ENCODE measurements at regions not wholly inside any gene's neighbourhood (a gene's known extent, or its start where the extent isn't known, plus 50 kb on each side); places are given as distances from the start of the nearest gene placed in this dataset.
A peak's percentile ranks its signal among the peaks of the same experiment; 100 is the strongest.

DNA sequence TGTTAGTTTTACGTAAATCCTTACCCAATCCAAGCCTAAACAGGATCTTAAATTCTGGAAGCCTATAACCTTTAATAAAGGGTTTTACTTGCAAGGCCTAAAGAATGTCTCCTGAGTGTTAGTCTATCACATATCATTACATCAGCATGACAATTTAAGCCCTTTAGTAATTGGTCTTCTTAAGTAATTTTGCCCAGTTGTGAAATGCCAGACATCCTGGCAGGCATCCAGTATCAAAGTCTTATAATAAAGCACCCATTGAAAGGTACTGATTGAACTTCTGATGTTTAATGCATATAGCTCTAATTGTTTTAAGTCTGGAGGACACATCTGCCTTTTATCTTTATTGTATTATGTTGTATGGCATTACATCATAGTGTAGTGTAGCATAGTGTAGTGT is 1078.9 kb downstream of the SLITRK1 start:
- H2AFZ ChIP-seq (ENCODE audit: low read length, unreplicated experiment) = no peak overlapping the region
- H3K79me2 ChIP-seq (ENCODE audit: control insufficient read depth, insufficient read depth, low read length, unreplicated experiment) = no peaks in the 10 kb centered on the region
- H3K27ac ChIP-seq (ENCODE audit: low read depth, low read length) = no peak overlapping the region
- H3K4me1 ChIP-seq (ENCODE audit: control insufficient read depth, insufficient read depth, low read length, unreplicated experiment) = no peaks in the 10 kb centered on the region
- no peak overlapping the region for H3K4me3 ChIP-seq (ENCODE audit: low read depth, low read length)
- H3K36me3 ChIP-seq (ENCODE audit: insufficient read depth, low read length) = no peaks in the 10 kb centered on the region
- H3K27me3 ChIP-seq (ENCODE audit: insufficient read depth, low read length) = no peaks in the 10 kb centered on the region

DNA sequence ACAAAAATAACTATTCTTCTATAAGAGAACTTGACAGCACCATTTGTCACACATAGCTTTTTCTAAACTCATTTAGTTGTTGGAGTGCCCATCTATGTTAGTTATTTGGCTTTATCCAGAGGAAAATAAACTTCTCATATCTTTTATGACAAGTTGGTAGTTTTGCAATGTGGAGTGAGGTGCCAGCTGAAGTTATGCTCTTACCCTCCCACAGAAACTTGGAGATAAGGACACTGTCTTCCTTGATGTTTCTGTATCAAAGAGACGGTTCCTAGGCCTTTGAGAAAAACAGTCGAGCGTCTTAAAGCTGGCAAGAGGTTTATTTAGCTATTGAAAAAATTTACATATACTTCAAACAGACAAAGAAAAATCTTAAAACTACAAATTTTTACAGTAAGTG is 1079.7 kb downstream of the SLITRK1 start:
- Histone ChIP-seq H3K27ac (ENCODE audit: low read depth, low read length) (no peak overlapping the region), H3K27me3 (ENCODE audit: insufficient read depth, low read length) (no peaks in the 10 kb centered on the region), H3K79me2 (ENCODE audit: control insufficient read depth, insufficient read depth, low read length, unreplicated experiment) (no peaks in the 10 kb centered on the region), H3K4me1 (ENCODE audit: control insufficient read depth, insufficient read depth, low read length, unreplicated experiment) (no peaks in the 10 kb centered on the region), H3K36me3 (ENCODE audit: insufficient read depth, low read length) (no peaks in the 10 kb centered on the region), H2AFZ (ENCODE audit: low read length, unreplicated experiment) (no peak overlapping the region), H3K4me3 (ENCODE audit: low read depth, low read length) (no peak overlapping the region)

DNA sequence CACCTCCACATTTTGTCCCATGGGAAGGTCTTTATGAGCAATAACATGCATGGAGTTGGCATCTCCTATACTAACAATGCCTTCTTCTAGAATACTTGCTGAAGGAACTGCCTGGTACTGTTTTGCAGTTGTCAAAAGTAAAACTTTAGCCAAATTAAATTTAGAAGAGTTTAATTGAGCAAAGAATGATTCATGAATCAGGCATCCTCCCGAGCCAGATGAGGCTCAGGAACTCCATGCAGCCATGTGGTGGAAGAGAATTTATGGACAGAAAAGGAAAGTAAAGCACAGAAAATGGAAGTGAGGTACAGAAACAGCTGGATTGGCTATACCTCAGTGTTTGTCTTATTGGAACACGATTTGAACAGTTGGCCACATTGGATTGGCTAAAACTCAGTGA is 1081.9 kb downstream of the SLITRK1 start:
- Histone ChIP-seq H3K4me1 (ENCODE audit: control insufficient read depth, insufficient read depth, low read length, unreplicated experiment) (no peaks in the 10 kb centered on the region), H3K4me3 (ENCODE audit: low read depth, low read length) (no peak overlapping the region), H3K27me3 (ENCODE audit: insufficient read depth, low read length) (no peaks in the 10 kb centered on the region), H3K36me3 (ENCODE audit: insufficient read depth, low read length) (no peaks in the 10 kb centered on the region), H2AFZ (ENCODE audit: low read length, unreplicated experiment) (no peak overlapping the region), H3K27ac (ENCODE audit: low read depth, low read length) (no peak overlapping the region), H3K79me2 (ENCODE audit: control insufficient read depth, insufficient read depth, low read length, unreplicated experiment) (no peaks in the 10 kb centered on the region)

DNA sequence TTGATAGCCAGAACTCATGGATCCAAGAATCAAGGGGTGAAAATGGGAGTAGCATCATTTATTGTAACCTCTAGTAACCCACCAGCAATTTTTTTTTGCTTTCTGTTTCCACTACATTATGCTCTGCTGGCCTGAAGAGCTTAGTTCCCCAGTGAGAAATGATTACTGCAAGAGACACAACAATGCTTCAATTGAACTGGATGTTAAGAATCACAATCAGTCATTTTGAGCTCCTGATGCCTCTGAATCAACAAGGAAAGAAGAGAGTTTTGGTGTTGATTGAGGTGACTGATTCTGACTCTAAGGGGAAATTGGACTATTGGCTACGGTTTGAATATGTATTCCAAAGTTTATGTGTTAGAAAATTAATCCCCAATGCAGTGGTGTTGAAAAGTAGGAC is 1084.4 kb downstream of the SLITRK1 start:
- Histone ChIP-seq H3K4me1 (ENCODE audit: control insufficient read depth, insufficient read depth, low read length, unreplicated experiment) (no peaks in the 10 kb centered on the region), H3K4me3 (ENCODE audit: low read depth, low read length) (no peak overlapping the region), H3K79me2 (ENCODE audit: control insufficient read depth, insufficient read depth, low read length, unreplicated experiment) (no peaks in the 10 kb centered on the region), H3K27me3 (ENCODE audit: insufficient read depth, low read length) (no peaks in the 10 kb centered on the region), H3K27ac (ENCODE audit: low read depth, low read length) (no peak overlapping the region), H2AFZ (ENCODE audit: low read length, unreplicated experiment) (peak overlapping the region; percentile 59), H3K36me3 (ENCODE audit: insufficient read depth, low read length) (no peaks in the 10 kb centered on the region)

DNA sequence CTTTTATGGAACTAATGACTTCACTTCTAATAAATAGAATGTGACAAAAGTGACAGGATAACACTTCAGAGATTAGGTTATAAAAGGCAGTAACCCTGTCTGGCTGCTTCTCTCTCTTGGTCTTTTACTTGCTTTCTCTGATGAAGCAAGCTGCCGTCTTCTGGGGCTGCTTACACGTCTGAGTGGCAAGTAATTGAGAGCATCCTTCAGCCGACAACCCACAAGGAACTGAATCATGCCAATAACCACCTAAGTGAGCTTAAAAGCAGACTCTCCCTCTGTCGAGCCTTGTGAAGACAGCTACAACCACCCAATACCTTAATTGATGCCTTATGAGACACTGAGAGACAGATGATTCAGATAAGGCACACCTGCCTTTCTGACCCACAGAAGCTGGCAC is 1091.2 kb downstream of the SLITRK1 start:
- no peak overlapping the region for H3K27ac ChIP-seq (ENCODE audit: low read depth, low read length)
- H3K79me2 ChIP-seq (ENCODE audit: control insufficient read depth, insufficient read depth, low read length, unreplicated experiment) = no peaks in the 10 kb centered on the region
- H3K4me3 ChIP-seq (ENCODE audit: low read depth, low read length) = no peak overlapping the region
- H3K4me1 ChIP-seq (ENCODE audit: control insufficient read depth, insufficient read depth, low read length, unreplicated experiment) = no peaks in the 10 kb centered on the region
- no peaks in the 10 kb centered on the region for H3K36me3 ChIP-seq (ENCODE audit: insufficient read depth, low read length)
- no peaks in the 10 kb centered on the region for H3K27me3 ChIP-seq (ENCODE audit: insufficient read depth, low read length)
- no peak overlapping the region for H2AFZ ChIP-seq (ENCODE audit: low read length, unreplicated experiment)

DNA sequence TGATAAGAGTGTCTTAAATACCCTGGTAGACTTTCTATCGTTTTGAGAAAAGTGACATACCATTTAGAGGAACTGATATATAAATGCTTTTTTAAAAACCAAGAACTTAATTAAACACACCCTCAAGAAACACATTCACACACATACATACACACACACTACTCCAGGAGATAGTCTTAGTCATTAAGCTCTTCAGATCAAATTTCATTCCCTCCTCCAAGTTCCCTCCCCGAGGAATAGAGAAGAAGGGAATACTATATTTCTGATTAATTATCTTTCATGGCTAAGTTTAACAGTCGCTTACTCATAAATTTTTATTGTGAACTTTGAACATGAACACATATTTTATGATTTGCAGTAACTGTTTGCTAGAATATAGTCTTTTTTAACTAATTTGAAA is 1109.5 kb downstream of the SLITRK1 start:
- Histone ChIP-seq H3K4me3 (ENCODE audit: low read depth, low read length) (no peak overlapping the region), H3K79me2 (ENCODE audit: control insufficient read depth, insufficient read depth, low read length, unreplicated experiment) (no peaks in the 10 kb centered on the region), H2AFZ (ENCODE audit: low read length, unreplicated experiment) (no peak overlapping the region), H3K36me3 (ENCODE audit: insufficient read depth, low read length) (no peaks in the 10 kb centered on the region), H3K4me1 (ENCODE audit: control insufficient read depth, insufficient read depth, low read length, unreplicated experiment) (no peaks in the 10 kb centered on the region), H3K27ac (ENCODE audit: low read depth, low read length) (no peak overlapping the region), H3K27me3 (ENCODE audit: insufficient read depth, low read length) (no peaks in the 10 kb centered on the region)

DNA sequence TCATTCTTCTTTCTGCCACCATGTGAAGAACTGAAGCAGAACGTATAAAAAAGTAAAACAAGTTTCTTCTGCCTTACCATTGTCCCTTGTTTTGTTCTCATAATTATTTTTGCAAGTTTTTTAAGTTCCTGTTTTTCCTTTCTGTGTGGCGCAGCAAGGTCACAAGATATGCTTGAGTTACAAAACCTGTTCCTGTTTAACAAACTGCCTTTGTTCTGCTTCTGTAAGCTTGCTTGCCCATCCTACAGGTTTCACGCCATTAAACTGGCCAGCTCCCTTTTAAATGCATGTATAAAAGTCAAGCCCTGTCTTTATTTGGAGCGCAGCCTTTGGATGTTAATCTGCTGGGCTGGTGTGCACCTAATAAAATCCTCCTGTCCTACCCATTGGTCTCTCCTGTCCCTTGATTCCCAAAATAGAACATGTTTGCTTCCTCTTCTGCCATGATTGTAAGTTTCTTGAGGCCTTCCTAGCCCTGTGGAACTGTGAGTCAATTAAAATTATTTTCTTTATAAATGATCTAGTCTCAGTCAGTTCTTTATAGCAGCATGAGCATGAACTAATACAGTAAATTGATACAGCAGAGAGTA is 1115.4 kb downstream of the SLITRK1 start:
- Histone ChIP-seq H2AFZ (ENCODE audit: low read length, unreplicated experiment) (no peak overlapping the region), H3K4me3 (ENCODE audit: low read depth, low read length) (no peak overlapping the region), H3K27me3 (ENCODE audit: insufficient read depth, low read length) (no peaks in the 10 kb centered on the region), H3K4me1 (ENCODE audit: control insufficient read depth, insufficient read depth, low read length, unreplicated experiment) (no peaks in the 10 kb centered on the region), H3K36me3 (ENCODE audit: insufficient read depth, low read length) (no peaks in the 10 kb centered on the region), H3K27ac (ENCODE audit: low read depth, low read length) (no peak overlapping the region), H3K79me2 (ENCODE audit: control insufficient read depth, insufficient read depth, low read length, unreplicated experiment) (no peaks in the 10 kb centered on the region)

DNA sequence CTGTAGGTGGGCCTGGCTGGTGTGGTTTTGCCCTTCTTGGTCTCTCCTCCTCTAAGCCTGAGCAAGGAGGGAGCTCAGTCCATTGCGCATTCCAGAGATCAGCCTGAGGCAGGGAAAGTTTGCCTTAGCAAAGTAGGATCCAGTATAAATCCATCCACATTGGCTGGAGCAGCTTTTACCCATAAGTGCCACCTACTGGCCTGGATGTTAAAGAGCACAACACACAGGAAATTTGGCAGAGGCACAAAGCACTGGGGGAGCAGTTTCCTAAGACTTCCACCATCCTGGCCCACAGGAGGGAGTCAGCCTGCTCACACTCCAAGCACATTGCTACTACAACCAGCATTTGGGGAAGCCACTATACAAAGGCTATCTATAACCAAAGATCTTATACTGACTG is 1124.2 kb downstream of the SLITRK1 start:
- H3K79me2 ChIP-seq (ENCODE audit: control insufficient read depth, insufficient read depth, low read length, unreplicated experiment) = no peaks in the 10 kb centered on the region
- H3K4me3 ChIP-seq (ENCODE audit: low read depth, low read length) = no peak overlapping the region
- H3K4me1 ChIP-seq (ENCODE audit: control insufficient read depth, insufficient read depth, low read length, unreplicated experiment) = no peaks in the 10 kb centered on the region
- no peak overlapping the region for H3K27ac ChIP-seq (ENCODE audit: low read depth, low read length)
- no peaks in the 10 kb centered on the region for H3K27me3 ChIP-seq (ENCODE audit: insufficient read depth, low read length)
- no peak overlapping the region for H2AFZ ChIP-seq (ENCODE audit: low read length, unreplicated experiment)
- H3K36me3 ChIP-seq (ENCODE audit: insufficient read depth, low read length) = no peaks in the 10 kb centered on the region

DNA sequence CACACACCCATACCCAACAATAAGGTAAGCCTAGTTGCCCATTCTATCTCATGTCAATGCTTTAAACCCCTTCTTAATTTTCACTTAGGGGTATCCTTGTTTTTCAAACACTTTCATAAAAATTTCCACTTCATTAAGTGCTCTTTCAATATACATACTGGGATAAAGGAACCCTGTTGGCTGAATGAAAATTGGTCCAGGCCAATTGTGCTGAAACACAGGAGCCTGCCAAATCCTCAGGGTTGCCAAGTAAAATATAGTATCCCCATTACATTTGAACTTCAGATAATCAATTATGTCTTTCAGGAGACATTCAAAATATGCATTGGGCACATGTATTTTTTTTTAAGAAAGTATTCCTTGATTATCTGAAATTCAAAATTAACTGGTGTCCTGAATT is 1131.1 kb downstream of the SLITRK1 start:
- Histone ChIP-seq H3K27me3 (ENCODE audit: insufficient read depth, low read length) (no peaks in the 10 kb centered on the region), H2AFZ (ENCODE audit: low read length, unreplicated experiment) (no peak overlapping the region), H3K4me3 (ENCODE audit: low read depth, low read length) (no peak overlapping the region), H3K27ac (ENCODE audit: low read depth, low read length) (no peak overlapping the region), H3K79me2 (ENCODE audit: control insufficient read depth, insufficient read depth, low read length, unreplicated experiment) (no peaks in the 10 kb centered on the region), H3K36me3 (ENCODE audit: insufficient read depth, low read length) (no peaks in the 10 kb centered on the region), H3K4me1 (ENCODE audit: control insufficient read depth, insufficient read depth, low read length, unreplicated experiment) (peaks cover 8% of the 10 kb centered on the region)

DNA sequence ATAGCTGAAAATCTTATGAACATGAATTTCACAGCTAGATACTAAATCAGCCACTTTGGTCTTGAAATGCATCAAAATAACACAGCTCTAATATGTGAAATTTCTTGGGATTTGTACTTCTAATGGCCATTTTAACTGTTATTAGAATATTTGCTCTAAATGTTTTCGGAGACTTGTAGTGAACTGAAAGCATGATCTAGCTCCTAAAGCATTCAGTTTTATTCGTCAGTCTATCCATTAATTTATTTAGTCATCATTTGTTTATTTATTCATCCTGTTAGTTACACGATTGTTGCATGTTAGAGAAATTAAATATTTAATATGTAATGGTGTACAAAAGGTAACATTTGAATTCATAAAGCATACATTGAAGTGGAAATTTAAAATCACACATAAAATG is 1132.7 kb downstream of the SLITRK1 start:
- Histone ChIP-seq H3K79me2 (ENCODE audit: control insufficient read depth, insufficient read depth, low read length, unreplicated experiment) (no peaks in the 10 kb centered on the region), H2AFZ (ENCODE audit: low read length, unreplicated experiment) (no peak overlapping the region), H3K36me3 (ENCODE audit: insufficient read depth, low read length) (no peaks in the 10 kb centered on the region), H3K27ac (ENCODE audit: low read depth, low read length) (no peak overlapping the region), H3K4me1 (ENCODE audit: control insufficient read depth, insufficient read depth, low read length, unreplicated experiment) (peaks cover 8% of the 10 kb centered on the region), H3K4me3 (ENCODE audit: low read depth, low read length) (no peak overlapping the region), H3K27me3 (ENCODE audit: insufficient read depth, low read length) (no peaks in the 10 kb centered on the region)

DNA sequence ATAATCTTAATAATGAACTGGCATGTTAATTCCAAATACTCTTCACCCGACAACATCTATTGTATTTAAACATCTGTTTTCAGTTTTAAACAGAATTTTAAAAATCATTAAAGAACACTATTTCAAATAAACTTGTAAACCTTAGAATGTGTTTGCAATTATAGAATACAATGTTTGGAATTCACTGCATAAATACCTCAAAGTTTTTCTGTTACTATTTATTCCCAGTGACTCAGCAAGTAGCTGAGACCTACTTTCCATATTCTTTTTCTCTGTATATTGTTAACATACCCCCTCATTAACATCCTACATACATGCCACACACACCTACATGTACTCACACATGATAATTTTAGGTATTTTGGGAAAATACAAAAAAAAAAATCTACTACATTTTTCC is 1134.3 kb downstream of the SLITRK1 start:
- Histone ChIP-seq H3K79me2 (ENCODE audit: control insufficient read depth, insufficient read depth, low read length, unreplicated experiment) (no peaks in the 10 kb centered on the region), H3K27ac (ENCODE audit: low read depth, low read length) (no peak overlapping the region), H2AFZ (ENCODE audit: low read length, unreplicated experiment) (no peak overlapping the region), H3K27me3 (ENCODE audit: insufficient read depth, low read length) (no peaks in the 10 kb centered on the region), H3K4me1 (ENCODE audit: control insufficient read depth, insufficient read depth, low read length, unreplicated experiment) (peaks cover 8% of the 10 kb centered on the region), H3K36me3 (ENCODE audit: insufficient read depth, low read length) (no peaks in the 10 kb centered on the region), H3K4me3 (ENCODE audit: low read depth, low read length) (no peak overlapping the region)

Measured in ACC112 (cell line).